ENCODE measurements at regions not wholly inside any gene's neighbourhood (a gene's known extent, or its start where the extent isn't known, plus 50 kb on each side); places are given as distances from the start of the nearest gene placed in this dataset.
"Not testable (repeated sequence)": the region's sequence is repeated elsewhere in the genome, so short reads cannot be mapped to it uniquely, and the experiment has no call there.

DNA sequence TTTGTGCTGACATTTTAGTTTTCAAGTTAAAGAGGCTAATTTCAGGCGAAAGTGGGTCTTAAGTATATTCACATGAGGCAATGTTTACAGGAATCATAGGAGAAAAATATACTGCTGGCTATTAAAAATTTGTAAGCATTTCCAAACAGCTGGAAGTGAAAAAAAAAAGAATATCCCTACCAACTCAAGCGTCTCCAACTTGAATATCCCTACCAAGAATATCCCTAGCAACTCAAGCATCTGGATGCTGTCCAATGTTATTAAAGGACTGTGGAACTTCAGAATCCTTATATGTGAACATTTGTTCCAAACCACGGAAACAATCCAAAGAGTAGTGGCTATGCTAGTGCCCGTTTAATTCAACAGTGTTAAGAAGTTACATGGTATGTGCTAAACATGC lies 1303.0 kb downstream of the GATA3 start:
- 54 to 70% (median 64%) methylated on average over 4 of the region's 4 CpGs for WGBS, 3 donors
- no peak overlapping the region for H3K27ac ChIP-seq (ENCODE audit: low read depth, low read length)

DNA sequence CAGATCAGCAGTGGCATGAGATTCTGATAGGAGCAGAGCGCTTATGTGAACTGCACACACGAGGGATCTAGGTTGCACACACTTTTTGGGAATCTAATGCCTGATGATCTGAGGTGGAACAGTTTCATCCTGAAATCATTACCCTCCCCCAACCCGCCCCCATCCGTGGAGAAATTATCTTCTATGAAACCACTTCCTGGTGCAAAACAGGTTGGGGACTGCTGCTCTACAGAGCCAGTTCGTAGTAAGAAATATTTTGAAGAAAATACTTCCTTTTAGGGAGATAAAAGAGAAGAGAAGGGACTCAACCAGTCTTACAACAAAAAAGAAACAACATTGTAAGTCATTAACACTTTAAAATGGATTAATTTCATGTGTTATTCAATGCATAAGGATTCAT lies 1308.2 kb downstream of the GATA3 start:
- 48 to 73% (median 60%) methylated on average over 5 of the region's 5 CpGs for WGBS, 3 donors
- no peak overlapping the region for H3K27ac ChIP-seq (ENCODE audit: low read depth, low read length)

DNA sequence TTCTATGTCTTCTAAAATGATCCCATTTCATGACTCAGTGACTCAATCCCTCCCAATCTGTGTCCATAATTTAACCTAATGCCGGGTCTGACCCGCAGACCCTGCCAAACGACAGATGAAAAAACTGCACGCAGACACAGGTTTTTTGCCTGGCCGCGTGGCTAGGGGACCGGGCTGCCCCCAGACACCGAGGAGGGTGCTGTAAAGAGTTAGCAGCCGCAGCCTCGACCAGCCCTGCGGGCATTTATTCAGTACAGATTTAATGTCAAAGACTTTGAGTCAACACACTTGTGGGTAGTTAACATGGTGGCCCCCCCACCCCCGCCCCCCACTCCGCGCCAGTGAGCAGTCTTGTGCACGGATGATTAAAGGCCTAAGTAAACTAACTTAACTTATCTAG lies 1324.7 kb downstream of the GATA3 start:
- 86 to 94% (median 94%) methylated on average over 15 of the region's 15 CpGs for WGBS, 3 donors
- no peak overlapping the region for H3K27ac ChIP-seq (ENCODE audit: low read depth, low read length)

DNA sequence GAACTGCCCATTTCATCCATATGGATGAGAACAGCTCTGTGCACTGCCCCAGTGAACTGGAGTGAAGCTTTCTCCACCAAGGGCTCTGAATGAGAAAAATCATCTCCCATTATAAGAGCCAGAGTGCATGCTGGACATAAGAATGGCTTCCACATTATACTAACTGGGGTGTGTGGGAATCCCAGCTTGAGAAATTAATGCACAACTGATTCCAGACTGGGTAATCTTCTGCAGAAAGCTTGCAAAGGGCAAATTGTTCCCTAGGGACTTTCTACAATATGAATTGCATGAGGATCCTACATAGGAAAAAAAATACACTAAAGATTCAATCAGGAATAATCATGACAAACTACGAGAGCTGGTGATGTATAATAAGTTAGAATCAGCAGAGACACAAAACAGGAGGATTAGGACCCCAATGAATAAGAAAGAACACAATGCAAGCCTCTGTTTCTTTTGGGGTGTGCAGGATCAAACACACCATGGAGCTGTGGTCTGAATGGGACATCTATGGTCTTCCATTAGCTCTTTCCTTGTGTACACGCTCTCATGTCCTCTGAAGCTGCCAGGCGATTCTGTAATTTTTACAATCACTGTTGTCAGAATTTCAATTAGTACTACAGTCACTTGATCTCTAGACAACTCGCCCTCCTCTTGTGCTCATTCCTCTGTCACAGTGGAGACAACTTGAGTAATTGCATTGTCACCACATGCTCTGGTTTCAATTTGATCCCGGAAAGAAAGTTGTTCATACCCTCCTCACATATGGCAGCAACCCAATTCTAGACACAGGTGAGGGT lies 1327.4 kb downstream of the GATA3 start:
- no peak overlapping the region for H3K27ac ChIP-seq (ENCODE audit: low read depth, low read length)
- 57 to 81% (median 80%) methylated on average over 5 of the region's 5 CpGs for WGBS, 3 donors

DNA sequence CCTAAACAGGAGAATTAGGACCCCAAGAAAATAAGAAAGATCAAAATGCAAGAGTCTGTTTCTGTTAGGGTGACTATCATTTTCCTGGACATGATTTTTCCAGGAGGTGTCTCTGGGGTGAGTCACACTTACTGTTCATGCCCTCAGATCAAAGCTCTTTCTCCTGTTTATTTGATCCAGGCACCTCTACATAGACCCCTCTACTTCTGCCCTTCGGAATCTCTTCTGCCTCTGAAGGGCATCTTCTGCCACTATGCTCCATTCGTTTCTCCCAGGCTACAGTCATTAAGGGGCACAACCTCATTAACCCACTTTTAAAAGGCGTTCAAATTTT lies 1328.0 kb downstream of the GATA3 start:
- no peak overlapping the region for H3K27ac ChIP-seq (ENCODE audit: low read depth, low read length)
- WGBS, 3 donors: 57 to 81% (median 73%) methylated on average over 3 of the region's 3 CpGs

DNA sequence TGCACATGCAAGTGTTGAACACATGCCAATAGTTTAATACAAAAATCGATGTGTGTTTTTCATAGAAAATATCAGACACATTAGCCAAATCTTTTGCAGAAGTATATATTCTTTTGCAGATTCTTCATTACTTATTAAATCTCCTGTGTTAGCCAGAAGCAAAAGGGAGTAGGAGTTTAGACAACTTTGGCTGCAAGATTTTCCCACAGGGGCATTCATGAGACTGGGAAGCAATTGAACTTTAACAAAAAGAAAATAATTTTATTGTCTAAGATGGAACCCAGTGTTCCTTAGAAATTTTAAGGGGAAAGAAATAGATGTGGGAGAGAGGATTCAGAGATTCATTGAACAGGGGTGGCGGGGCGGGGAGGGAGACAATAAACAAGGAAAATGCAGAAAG lies 1336.0 kb downstream of the GATA3 start:
- H3K27ac ChIP-seq (ENCODE audit: low read depth, low read length): no peak overlapping the region
- WGBS, 3 donors: 66 to 80% (median 79%) methylated on average over 3 of the region's 3 CpGs

DNA sequence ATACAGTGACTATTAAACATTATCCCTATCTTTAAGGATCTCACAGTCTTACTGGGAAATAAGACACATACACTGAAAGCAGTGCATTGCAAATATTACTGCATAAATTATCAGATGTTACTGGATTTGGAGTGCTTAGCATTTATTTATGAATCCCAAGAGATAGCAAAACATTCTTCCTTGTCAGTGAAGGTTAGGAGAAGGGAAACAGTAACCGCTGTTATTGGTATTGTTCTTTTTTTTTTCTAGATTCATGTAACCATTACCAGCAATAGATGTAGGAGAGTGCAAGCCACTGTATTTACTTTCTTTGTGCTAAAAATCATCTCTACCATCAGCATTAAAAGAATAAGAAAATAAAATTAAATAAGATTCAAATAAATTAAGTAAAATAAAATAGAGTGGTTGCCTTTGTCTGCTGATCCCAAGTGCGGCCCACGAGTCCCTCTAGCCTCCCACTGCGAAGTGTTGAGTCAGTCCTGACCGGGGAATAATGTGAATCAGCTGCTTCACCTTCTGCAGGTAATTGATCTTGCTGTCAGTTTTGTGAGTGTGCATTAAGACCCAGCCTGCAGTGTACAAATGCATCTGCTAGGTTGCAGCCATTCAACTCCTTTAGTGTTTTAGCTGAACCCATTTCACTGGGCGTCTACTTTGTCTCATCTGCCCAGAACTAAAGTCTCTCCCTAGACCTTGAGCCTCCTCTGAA lies 1344.9 kb downstream of the GATA3 start:
- WGBS, 3 donors: 62 to 80% (median 78%) methylated on average over 6 of the region's 6 CpGs
- H3K27ac ChIP-seq (ENCODE audit: low read depth, low read length): no peak overlapping the region

DNA sequence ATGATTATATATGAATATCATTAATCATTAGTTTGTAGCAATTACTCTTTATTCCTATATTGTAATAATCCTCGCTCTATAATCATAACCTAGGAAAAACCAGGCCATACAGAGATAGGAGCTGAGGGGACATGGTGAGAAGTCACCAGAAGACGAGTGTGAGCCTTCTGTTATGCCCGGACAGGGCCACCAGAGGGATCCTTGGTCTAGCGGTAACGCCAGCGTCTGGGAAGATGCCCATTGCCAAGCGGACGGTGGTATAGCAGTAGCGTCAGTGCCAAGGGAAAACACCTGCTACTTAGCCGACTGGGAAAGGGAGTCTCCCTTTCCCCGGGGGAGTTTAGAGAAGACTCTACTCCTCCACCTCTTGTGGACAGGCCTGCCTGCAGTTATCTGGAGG lies 1347.6 kb downstream of the GATA3 start:
- 77 to 92% (median 83%) methylated on average over 11 of the region's 11 CpGs for WGBS, 3 donors

DNA sequence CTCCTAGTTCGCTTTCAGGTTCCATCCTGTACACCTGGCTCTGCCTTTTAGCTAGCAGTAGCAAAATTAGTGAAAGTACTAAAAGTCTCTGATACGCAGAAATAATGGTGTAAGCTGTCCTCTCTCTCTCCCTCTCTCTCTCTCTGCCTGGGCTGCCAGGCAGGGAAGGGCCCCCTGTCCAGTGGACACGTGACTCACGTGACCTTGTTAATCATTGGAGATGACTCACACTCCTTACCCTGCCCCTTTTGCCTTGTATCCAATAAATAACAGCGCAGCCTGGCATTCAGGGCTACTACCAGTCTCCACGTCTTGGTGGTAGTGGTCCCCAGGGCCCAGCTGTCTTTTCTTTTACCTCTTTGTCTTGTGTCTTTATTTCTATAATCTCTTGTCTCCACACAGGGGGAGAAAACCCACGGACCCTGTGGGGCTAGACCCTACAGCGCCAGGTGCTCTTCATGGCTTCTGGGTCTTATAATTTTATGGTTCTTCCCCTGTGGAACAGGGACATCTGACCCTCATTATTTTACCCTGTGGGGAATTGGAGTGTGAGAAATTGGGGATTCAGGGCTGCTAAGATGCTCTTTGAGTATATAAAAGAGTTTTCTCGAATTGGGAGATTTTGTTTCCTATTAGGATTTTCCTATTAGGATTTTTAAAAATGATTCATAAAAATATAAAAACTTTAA lies 1348.2 kb downstream of the GATA3 start:
- 69 to 79% (median 74%) methylated on average over 9 of the region's 9 CpGs for WGBS, 3 donors
- H3K27ac ChIP-seq (ENCODE audit: low read depth, low read length): not testable (repeated sequence)

More for the DNA sequence above, 1347.6 kb downstream of the GATA3 start:
- not testable (repeated sequence) for H3K27ac ChIP-seq (ENCODE audit: low read depth, low read length)

DNA sequence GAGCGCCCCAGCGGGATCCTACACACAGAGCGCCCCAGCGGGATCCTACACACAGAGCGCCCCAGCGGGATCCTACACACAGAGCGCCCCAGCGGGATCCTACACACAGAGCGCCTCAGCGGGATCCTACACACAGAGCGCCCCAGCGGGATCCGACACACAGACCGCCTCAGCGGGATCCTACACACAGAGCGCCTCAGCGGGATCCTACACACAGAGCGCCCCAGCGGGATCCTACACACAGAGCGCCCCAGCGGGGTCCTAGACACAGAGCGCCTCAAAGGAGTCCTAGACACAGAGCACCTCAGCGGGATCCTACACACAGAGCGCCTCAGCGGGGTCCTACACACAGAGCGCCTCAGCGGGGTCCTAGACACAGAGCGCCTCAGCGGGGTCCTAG lies 1352.7 kb downstream of the GATA3 start:
- not testable (repeated sequence) for H3K27ac ChIP-seq (ENCODE audit: low read depth, low read length)
- WGBS, 3 donors: 94 to 96% (median 94%) methylated on average over 29 of the region's 29 CpGs

DNA sequence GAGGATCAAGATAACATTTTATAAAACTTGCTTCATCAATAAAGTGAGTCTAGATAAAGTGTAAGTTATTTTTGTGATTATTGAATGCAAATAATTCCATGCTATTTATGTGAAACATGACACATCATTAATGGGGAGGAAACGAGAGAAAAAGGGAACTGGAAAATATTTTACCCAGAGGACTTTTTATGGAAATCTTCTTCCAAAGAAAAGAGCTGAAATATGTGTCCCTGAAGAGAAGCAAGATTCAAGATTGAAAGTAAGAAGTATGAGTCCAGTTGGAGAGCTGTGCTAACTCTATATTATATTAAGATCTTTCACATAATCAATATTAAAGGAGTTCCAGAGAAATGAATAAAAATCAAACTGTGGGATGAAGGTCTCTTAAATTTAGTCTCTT lies 1361.8 kb downstream of the GATA3 start:
- H3K27ac ChIP-seq (ENCODE audit: low read depth, low read length): no peak overlapping the region
- WGBS, 3 donors: 8 to 24% (median 22%) methylated on average over 1 of the region's 1 CpG

DNA sequence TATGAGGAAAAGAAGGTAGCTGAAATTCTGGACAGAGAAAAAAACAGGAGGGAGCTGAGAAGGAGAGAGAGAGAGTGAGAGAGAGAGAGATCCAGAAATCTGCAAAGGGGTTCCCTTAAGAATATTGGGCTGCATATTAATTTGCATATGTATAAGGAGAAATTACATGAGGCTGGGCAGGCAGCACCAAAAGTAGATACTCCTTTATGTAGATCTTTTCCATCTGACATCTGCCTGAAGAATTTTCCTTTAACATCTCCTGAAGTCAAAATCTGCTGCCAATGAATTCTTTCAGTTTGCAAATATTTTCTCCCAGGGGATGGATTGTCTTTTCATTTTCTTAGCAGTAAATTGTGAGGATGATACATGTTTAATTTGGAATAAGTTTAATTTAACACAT lies 1365.3 kb downstream of the GATA3 start:
- H3K27ac ChIP-seq (ENCODE audit: low read depth, low read length): no peak overlapping the region

DNA sequence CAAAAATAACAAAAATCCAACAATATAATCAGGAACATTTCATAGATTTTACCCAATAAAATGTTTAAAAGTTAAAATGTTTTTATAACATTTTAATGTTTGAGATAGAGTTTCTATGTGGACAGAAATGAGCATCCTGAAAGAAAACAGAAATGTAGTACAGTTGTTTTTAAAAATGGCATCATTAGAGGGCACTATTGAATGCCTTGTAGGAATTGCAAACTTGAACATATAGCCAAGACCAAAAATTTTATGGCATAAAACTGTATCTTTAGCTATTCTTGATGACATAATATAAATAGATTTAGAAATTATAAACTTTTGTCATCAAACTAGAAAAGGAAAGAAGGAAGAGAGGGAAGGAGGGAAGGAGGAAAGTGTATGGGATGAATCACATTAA lies 1372.7 kb downstream of the GATA3 start:
- no peak overlapping the region for H3K27ac ChIP-seq (ENCODE audit: low read depth, low read length)

DNA sequence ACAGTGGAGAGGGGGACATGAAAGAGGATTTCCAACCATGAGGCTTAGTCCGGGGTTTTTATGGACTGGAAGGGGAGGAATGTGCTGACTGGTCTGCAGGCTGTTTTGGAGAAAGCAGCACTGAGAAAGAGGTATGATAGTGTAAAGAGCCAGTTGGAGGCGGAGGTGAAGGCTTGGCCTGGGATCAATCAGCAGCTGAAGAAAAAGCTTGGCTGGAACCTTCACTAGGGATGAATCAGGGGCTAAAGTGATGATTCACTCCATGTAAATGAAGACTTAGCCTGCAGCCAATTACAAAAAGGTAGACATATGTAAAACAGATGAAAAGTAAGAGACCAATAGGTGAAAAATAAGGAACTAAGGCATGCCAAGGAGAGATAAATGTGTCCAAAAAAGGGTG lies 1382.6 kb downstream of the GATA3 start:
- 62 to 75% (median 72%) methylated on average over 2 of the region's 2 CpGs for WGBS, 3 donors
- no peak overlapping the region for H3K27ac ChIP-seq (ENCODE audit: low read depth, low read length)

DNA sequence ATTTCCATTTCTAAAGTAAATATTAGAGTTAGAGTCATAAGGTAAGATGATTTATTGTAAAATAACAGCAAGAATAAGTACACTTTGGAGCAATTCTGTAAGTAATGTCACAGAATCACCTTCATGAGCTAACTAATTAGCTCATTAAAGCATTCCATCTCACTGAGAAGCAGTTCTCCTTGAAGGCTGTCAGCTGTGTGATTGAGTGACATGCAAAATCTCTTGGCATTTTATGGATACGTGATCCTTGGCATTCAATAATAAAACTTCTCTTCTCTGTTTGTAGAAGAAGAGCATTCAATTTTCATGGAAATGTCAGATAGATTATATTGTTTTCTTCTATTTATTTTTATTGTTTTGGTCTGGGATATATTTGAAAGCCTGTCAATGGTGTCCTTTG lies 1389.3 kb downstream of the GATA3 start:
- WGBS, 3 donors: 39 to 80% (median 75%) methylated on average over 1 of the region's 1 CpG
- H3K27ac ChIP-seq (ENCODE audit: low read depth, low read length): no peak overlapping the region

DNA sequence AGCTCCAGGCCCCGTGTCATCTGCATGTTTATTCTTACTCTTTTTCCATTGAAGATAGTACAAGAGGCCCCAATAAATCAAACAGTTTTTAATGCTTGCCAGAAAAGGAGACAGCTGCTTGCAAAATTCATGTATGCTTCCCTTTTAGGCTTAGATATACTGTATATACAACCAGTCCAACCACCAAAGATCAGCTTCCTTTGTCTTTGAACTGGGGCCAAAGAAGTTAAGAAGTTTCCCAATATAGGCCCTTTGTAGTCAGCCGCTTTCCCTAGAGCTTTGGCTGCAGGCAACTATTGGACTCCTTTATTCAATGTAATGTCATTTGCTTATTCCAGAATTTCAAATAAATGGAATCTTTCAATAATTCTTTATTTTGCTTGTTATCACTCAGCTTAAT lies 1395.0 kb downstream of the GATA3 start:
- 59 to 63% (median 60%) methylated on average over 2 of the region's 2 CpGs for WGBS, 3 donors
- no peak overlapping the region for H3K27ac ChIP-seq (ENCODE audit: low read depth, low read length)

DNA sequence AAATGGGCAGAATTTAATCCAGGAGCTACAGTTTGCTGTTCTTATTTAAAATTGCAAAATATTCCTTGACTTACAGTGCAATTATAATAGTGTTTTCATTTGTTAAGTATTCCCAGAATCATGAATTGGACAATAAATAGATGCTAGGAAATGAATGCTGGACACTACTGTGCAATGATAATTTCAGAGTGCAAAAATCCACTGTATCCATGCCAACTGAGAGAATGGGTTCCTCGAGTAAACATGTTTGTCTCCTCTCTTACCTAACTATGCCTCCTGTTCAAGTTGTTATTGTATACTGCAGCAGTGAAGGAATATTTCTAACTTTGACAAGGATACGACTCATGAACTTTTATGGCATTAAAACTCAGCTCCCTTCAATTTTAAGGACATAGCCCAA lies 1396.3 kb downstream of the GATA3 start:
- 48 to 73% (median 53%) methylated on average over 2 of the region's 2 CpGs for WGBS, 3 donors

DNA sequence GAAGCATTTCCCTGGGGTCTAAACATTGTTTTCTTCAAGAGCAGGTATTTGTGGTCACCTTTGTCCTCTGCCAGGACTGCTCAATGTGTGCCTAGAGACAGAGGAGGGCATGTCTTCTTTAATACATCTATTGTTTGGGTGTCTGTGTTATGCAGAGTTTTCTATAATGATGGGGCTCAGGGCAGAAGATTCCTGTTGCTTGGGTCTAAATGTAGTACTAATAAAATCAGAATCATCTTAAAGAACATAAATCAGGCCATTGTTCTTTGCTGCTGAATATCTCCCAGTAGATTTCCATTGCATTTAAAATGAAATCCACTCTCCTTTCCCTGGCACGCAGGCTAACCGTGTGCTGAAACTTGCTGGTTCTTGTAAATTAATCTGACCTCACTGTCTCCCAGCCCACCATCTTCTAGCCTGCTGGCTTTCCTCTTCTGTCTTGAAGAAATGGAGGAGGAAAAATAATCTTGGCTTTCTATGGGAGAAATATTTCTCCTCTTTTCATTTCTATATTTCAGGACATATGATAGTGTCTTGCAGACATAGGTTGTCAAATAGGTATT lies 1396.8 kb downstream of the GATA3 start:
- WGBS, 3 donors: 86 to 90% (median 86%) methylated on average over 2 of the region's 2 CpGs
- no peak overlapping the region for H3K27ac ChIP-seq (ENCODE audit: low read depth, low read length)

More for the DNA sequence above, 1396.3 kb downstream of the GATA3 start:
- H3K27ac ChIP-seq (ENCODE audit: low read depth, low read length): no peak overlapping the region

DNA sequence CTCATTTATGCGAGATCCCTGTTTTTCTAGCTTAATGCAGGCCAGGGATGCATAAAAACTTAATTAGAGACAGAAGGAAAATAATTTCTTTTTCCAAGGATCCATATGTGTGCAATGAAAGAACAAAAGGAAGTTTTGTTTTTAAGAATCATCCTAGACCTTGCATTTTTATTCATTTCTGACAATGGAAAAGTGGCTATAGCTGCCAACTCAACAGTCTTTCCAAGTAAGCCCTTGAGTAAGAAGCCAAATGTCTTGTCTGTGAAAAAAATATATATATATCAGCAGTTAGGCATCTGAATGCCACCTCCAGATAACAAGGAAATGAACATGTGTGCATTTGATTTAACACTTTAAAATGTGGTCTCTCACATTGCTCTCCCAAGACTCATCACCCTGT lies 1397.6 kb downstream of the GATA3 start:
- WGBS, 3 donors: 59 to 82% (median 64%) methylated on average over 1 of the region's 1 CpG
- no peak overlapping the region for H3K27ac ChIP-seq (ENCODE audit: low read depth, low read length)

Measured in adipose tissue (tissue), 3 donors.